ENCODE measurements at regions not wholly inside any gene's neighbourhood (a gene's known extent, or its start where the extent isn't known, plus 50 kb on each side); places are given as distances from the start of the nearest gene placed in this dataset.
"Not testable (repeated sequence)": the region's sequence is repeated elsewhere in the genome, so short reads cannot be mapped to it uniquely, and the experiment has no call there.

DNA sequence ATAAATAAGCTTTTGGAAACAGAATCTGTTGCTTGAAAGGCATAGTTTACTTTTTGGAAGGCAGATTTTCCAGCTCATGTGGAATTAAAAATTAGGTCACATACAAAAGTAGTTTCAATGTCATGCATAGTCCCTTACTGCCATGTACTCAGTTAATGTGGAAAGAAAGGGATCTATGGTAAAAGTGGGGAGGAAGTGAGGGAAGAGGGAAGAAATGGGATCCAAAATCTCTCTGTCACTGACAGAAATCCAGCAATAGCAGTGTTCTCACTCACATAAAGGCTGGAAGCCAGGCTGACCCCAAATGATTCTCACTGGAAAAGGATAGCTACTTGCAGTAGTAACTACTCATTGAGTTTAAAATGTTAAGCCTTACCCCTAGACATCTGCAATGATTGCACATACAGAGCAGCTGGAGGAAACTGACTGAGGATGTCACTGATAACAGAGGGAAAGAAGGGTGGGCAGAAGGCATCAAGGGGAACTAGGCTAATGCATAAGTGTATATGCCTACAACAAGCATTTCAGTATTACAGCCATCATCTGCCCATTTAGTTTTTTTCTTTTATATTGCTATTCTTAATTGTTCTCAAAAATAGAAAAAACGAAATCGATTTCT lies 445.6 kb downstream of the FAT4 start:
- DNase-seq, result no peak

GRCh38 chr4:125760956-125761355 lies 446.2 kb downstream of the FAT4 start:
- no peak for DNase-seq

GRCh38 chr4:125762537-125762936 lies 447.8 kb downstream of the FAT4 start:
- DNase-seq, result no peak

DNA sequence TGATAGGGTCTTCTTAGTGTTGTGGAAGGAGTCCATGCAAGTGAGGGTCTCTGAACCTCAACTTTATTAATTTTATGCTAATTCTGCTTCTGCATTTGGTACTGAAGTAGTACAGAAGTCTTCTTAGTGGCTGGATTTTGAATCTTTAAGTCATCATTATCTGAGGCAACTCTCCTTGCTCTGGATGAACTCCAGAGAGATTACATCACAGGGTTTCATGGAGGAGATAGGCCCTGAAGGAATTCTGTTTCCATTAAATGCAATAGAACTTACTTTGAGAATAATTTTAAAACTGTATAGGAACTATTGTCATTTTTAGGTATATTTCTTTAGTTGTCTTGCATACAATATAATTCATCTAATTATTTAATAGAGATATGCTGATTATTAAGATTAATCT lies 451.2 kb downstream of the FAT4 start:
- DNase-seq, result no peak

DNA sequence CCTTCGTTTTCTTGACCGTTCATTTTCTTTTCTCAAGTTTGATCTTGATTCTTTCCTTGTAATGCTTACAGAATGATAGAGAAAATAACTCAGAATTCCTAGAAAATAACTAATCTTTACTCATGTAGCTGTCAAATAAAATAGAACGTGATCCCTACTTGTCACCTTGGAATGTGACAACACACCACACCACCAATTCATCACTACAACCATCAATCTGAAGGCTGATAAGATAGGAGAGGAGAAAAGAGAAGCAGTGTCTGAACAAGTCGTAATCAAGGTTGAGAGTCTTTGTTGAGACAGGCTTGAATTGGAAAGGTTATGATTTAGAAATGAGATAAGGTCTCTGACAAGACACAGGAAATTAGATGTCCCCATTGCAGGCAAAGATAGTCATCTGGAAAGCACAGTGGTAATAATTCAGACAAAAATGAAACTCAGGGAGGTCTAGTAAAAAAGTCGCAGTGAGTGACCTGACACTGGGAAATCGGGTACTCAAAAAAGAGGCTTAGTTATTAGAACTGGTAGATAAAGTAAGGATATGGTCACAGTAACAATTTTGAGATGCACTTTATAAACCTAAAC lies 456.2 kb downstream of the FAT4 start:
- DNase-seq, result no peak

DNA sequence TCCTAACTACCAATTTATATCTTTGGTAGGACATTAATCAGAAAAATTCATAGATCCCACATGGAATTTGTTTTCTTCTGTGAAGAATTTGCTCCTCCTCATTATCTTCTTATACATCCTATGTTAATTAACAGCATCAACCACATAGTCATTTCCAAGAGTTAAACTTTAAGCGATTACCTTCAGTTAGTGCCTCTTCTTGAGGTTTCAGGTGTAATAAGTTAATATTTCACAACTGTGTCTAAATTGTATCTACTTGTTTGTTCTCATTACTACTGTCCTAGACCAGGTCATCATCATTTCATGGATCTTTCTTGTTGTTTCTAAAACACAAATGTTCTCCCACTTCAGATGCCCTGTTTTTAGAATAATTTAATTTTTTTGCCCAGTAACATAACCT lies 457.9 kb downstream of the FAT4 start:
- DNase-seq, result no peak

DNA sequence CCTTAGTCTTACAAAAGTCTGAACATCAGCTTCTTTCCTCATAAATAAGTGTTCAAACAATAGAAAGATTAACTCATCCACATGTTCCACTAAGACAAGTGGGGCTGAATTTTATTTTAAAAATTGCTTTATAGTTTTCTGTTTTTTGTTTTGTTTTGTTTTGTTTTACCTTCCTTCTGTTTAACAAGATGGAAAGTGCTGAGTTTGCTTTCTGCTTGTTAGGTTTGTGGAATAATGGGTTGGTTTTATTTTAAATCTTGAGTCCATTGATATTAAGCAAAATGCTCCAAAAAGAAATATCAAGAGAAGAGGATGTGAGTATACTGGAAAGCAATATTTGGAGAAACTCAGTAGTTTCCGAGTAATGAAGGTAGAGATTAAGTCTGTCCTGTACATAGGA lies 458.7 kb downstream of the FAT4 start:
- no peak for DNase-seq

DNA sequence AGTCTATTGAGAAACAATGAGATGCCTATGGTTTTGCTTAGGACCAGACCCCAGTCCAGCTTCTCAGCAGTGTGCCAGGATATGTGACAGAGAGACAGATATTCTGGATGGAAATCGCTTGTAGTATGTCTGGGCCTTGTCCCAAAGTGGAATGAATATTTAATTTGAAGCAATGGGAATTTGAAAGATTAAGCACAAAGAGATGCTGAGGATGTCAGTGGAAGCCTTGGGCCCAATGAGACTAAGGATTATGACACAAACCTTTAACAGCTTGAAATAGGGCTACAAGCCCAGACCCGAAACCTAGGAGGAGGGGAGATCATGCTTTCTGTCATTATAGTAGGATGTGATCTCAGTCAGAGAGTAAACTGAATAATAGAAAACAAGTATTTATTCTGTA lies 459.2 kb downstream of the FAT4 start:
- DNase-seq, result no peak

DNA sequence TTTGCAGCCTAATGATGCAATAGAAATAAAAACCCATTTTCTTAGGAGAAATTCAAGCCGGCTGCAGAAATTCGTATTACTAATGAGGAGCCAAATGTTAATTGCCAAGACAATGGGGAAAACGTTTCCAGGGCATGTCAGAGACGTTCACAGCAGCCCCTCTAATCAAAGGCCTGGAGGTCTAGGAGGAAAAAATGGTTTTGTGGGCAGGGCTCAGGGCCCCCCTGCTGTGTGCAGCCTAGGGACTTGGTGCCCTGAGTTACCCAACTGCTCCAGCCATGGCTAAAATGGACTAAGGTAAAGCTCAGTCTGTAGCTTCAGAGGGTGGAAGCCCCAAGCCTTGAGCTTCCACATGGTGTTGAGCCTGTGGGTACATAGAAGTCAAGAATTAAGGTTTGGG lies 461.4 kb downstream of the FAT4 start:
- no peak for DNase-seq

DNA sequence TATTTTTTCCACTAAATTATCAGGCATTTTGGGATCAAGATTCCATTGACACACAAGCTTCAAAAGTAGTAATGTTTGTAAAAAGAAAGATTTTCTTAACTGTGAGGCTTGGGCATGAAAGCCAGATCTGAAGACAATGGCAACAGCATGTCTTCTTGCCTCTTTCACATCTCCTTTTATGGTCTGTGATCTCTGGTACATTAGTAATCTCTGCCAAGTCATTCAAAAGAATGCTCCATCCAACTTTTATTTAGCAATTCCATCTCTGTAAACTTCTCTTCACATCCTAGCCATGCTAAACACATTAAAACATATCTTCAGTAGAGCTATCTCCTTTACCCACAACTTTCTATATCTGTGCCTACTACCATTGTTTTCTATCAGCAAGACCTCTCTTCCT lies 465.4 kb downstream of the FAT4 start:
- DNase-seq, result no peak

DNA sequence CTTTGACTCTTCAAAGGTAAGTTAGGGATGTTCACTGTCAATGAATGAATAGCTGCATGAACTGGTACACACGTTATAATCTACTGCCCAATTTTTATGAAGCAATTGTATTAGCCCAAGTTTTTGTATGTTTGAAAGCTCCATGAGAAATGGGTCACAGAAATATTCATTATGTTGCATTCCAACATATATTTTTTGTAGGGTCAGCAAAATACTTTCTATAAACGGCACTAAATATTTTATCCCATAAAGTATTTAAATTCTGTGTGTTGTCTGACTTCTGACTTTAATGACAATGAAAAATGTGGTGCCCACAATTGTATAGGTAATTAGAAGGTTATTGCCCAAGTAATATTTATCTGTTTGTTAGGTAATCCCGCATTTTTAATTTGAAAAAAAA lies 466.0 kb downstream of the FAT4 start:
- no peak for DNase-seq

DNA sequence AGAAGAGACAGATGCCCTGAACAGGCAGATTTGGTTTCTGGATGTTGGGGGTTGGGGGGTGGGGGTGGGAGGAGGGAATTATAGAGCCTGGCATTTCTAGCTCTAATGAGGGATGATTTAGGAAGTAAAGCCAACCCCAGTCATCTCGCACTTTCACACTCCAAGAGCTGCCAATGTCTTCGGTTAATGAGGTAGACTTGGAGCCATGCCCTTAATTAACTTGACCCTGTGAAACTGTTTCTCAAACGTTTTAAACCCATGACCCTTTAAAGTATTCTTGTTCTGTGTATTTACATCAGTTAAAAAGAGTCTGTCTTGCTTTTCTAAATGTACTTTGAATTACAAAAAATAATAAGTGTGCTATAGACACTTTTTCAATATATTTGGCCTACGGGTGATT lies 466.9 kb downstream of the FAT4 start:
- DNase-seq, result no peak

- DNase-seq, result no peak
Measured at GRCh38 chr4:125784741-125785140, 470.0 kb downstream of the FAT4 start.

DNA sequence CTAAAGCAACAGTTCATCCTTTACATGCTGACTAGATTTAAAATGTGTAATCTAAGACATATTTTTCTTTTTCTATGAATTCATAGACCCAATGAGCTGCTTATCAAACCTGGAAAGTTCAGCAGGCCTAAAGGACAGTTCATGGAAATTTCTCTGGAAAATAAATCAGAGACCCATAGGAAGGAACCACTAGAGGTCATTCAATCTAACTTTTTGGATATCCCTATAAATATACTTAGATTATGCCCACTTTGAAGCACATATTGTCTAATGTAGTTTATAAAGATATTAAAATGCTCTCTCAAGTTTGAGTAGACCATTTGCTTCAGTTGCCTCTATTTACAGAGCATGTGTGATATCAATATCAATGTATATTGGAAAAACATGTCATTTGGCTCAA lies 473.0 kb downstream of the FAT4 start:
- DNase-seq, result no peak

DNA sequence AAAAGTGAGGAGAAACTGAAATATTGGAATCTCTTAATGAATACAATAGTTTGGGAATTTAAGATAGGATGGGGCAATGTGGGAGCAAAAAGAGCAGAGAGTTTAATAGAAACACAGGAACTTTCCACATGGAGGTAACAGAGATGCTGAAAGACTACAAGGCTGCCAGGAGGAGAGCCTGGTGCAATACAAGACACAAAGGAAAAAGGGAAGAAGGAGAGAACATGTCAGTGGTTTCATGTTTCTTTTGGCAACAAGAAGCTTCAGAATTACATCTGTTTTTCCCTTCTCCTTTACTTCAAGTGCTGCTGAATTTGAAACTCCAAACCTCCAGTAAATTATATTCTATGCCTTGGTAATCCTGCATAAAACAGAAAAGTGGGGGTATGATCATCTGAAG lies 474.3 kb downstream of the FAT4 start:
- no peak for DNase-seq

GRCh38 chr4:125791896-125792295 lies 477.1 kb downstream of the FAT4 start:
- no peak for DNase-seq

- no peak for DNase-seq
Measured at GRCh38 chr4:125794989-125795388, 480.2 kb downstream of the FAT4 start.

GRCh38 chr4:125796138-125796537 lies 481.4 kb downstream of the FAT4 start:
- DNase-seq, result no peak

GRCh38 chr4:125797621-125798020 lies 482.9 kb downstream of the FAT4 start:
- not testable (repeated sequence) for DNase-seq

DNA sequence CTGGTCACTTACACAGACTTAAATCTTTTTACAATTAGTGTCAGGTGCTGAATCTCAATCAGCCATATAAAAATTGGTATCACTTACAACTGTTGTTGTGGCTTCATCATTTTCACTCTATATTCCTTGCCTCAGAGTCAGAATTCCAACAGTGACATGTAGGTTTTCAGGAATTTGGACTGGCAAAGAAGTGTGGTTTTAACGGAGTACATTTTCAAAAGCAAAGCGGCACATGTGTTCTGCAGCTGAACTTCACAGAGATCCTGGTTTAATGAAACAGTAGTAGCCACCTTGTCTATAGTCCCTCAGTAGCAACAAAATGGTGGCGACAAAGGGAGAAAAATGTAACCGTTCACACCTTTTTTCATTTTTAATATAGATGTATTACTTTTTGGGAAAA lies 486.6 kb downstream of the FAT4 start:
- no peak for DNase-seq

- no peak for DNase-seq
Measured at GRCh38 chr4:125801924-125802323, 487.2 kb downstream of the FAT4 start.

DNA sequence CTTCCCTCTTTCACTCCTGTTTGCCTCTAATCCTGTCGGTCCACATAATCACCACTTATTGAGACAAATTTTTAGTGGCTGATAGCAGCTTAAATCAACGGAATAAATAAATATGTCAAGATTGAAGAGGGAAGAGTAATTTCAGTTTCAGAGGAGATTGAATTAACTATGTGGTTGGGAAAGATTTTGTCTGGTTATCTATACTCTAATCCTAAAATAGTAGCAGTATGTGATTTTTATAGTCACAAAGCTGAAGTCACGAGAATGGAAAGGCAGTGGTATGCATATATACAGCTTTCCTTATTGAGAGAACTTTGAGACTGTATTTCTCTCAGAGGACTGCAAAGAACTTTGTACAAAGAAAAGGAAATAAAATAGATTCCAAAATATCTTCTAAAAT lies 493.3 kb downstream of the FAT4 start:
- no peak for DNase-seq

DNA sequence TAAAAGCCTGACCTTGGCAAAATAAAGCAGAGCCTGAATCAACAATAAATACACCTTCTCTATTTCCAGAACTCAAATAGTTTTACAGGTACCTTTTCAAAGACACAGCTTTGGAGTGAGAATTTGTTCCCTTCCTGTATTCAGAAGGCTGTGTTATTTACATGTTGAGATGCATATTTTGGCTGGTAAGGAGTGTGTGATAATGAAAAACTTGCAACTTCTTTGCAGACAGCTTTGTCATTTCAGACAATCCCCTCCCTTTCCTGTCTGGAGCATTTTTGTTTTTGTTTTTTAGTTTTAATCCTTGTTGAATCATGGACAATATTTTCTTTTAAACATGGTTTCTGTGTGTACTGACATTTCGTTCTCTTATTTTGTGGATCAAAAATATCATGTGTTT lies 493.8 kb downstream of the FAT4 start:
- DNase-seq, result no peak

DNA sequence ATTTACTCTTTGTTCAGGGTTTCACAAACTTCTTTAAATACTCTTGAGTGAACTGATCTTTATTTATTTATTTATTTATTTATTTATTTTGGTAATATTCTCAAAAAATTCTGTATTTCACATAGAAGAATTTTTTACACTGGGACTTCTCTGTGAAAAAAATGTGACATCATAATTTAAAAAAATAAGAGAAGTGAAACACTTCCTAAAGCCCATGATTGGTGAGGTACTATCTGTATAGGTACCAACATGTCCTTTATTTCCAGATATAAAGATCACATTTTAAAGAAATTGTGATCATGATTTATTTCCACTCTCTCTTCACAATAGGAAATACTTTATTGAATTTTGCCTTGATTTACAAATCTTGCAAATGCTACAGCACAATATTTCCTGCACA lies 497.1 kb downstream of the FAT4 start:
- DNase-seq, result no peak

Measured in C1 segment of cervical spinal cord (tissue), 14 donors.